Right atrium auricular region (tissue), 2 donors: ENCODE measurements at regions not wholly inside any gene's neighbourhood (a gene's known extent, or its start where the extent isn't known, plus 50 kb on each side); places are given as distances from the start of the nearest gene placed in this dataset.

ENCODE experiments used
- DNase-seq: peaks from one replicate; pipeline ENCODE4 v3.0.0-alpha.2; 2019; ENCODE audit warnings: low spot score
- H3K27ac ChIP-seq, 2 donors: fragments of 200-600 bp; sonication (generic); 1 replicate in 1 of 2; 2 replicates in 1 of 2; pipeline ENCODE4 v1.5.1; 2016 to 2019
- H3K27me3 ChIP-seq, 2 donors: fragments of 200-600 bp; sonication (generic); one replicate each; pipeline versions ENCODE4 v1.5.1 to v1.6.0; 2017 to 2019
- H3K36me3 ChIP-seq: fragments of 200-600 bp; sonication (generic); one replicate; pipeline ENCODE4 v1.5.1; 2016
- H3K4me1 ChIP-seq, 2 donors: fragments of 200-600 bp; sonication (generic); one replicate each; pipeline versions ENCODE4 v1.5.1 to v1.6.0; 2017 to 2019
- H3K4me3 ChIP-seq, 2 donors: fragments of 200-600 bp; sonication (generic); 1 replicate in 1 of 2; 2 replicates in 1 of 2; pipeline ENCODE4 v1.5.1; 2017 to 2019; ENCODE audit warnings: mild to moderate bottlenecking in 1 of 2, moderate library complexity in 1 of 2
- H3K9me3 ChIP-seq, 2 donors: fragments of 200-600 bp; sonication (generic); one replicate each; pipeline ENCODE4 v1.5.1; 2019
- TF ChIP-seq, protein P1 (sequence below), 2 donors: fragments of 200-600 bp; sonication (generic); IDR thresholded peaks; one replicate each; pipeline ENCODE4 v1.5.1; 2019; ENCODE audit warnings: antibody characterized with exemption in 2 of 2

DNA sequence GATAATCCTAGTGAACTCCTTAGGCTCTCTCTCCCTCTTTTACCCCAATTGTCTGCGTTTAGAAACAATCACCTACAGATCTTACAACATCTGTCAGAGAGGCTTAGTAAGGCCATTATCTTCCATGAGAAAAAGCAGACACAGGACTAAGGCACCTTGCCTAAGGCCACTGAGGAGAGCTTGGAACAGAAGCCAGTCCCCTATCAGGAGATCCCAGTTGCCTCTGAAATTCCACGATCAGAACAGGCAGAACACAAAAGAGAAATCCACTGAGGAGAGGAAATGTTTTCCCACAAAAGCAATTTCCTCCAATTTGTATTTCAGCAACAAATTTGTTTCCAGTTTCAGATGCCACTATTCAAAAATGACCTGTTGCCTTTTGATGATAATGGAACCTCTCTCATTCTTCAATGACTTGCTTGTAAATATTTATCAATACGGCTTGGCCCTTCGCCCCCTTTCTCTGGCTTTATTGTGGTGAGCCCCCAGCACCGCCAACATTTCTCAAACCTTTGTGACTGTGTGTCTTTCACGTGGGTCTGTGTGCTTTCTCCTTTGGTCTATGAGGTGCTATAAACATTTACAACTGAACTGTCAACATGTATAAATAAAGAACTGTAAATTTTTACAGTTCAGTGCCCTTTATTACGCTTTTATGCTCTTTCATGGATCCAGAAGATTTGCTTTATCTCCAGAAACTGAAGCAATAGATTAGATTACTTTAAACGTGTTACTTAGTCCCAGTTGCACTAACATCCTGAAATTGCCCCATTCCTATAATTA is 187.8 kb upstream of the PHACTR1 start:
- H3K27ac ChIP-seq = peak overlapping the region in 1 of 2 donors; percentile 41
- H3K36me3 ChIP-seq = no peaks in the 10 kb centered on the region
- H3K27me3 ChIP-seq = no peaks in the 10 kb centered on the region
- peaks cover 0 to 9% of the 10 kb centered on the region in 2 donors for H3K4me1 ChIP-seq
- TF ChIP-seq, protein P1, sequence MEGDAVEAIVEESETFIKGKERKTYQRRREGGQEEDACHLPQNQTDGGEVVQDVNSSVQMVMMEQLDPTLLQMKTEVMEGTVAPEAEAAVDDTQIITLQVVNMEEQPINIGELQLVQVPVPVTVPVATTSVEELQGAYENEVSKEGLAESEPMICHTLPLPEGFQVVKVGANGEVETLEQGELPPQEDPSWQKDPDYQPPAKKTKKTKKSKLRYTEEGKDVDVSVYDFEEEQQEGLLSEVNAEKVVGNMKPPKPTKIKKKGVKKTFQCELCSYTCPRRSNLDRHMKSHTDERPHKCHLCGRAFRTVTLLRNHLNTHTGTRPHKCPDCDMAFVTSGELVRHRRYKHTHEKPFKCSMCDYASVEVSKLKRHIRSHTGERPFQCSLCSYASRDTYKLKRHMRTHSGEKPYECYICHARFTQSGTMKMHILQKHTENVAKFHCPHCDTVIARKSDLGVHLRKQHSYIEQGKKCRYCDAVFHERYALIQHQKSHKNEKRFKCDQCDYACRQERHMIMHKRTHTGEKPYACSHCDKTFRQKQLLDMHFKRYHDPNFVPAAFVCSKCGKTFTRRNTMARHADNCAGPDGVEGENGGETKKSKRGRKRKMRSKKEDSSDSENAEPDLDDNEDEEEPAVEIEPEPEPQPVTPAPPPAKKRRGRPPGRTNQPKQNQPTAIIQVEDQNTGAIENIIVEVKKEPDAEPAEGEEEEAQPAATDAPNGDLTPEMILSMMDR (IDR thresholded peaks at IDR 0.05) = no peak
- DNase-seq = no peak
- H3K4me3 ChIP-seq = no peak overlapping the region
- peaks cover 0 to 11% of the 10 kb centered on the region in 2 donors for H3K9me3 ChIP-seq

DNA sequence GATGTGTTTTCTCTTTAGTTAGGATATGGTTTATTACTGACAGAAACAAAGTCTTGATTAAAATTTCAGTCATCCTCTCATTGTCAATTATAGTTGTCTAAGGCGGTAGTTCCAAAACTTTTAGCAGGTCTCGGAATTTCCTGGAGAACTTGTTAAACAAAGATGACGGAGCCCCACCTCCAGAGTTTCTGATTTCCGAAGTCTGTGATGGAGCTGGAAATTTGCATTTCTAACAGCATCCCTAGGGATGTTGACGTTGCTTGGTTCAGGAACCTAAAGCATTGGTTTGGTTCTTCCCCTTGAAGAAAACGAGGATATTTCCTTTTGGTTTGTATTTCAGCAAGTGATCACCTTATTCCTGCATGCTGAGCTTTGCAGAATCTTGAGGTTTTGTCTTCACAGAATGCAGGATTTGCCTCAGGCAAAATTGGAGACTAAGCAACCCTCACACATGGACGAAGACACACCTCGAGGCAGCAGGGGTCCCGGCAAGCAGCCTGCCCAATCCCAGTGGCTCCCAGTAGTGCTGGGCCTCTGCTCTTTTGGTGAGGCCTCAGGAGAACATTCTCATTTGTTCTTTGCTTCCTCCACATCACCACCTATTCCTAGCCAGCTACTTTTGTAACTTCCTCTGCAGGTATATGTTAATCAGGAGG is 187.1 kb upstream of the PHACTR1 start:
- Histone ChIP-seq H3K4me1 (peaks cover 0 to 9% of the 10 kb centered on the region in 2 donors), H3K4me3 (no peak overlapping the region), H3K9me3 (peaks cover 0 to 7% of the 10 kb centered on the region in 2 donors), H3K27me3 (no peaks in the 10 kb centered on the region), H3K36me3 (no peaks in the 10 kb centered on the region), H3K27ac (no peak overlapping the region)
- DNase-seq = no peak
- TF ChIP-seq, protein P1 (IDR thresholded peaks at IDR 0.05) = no peak

DNA sequence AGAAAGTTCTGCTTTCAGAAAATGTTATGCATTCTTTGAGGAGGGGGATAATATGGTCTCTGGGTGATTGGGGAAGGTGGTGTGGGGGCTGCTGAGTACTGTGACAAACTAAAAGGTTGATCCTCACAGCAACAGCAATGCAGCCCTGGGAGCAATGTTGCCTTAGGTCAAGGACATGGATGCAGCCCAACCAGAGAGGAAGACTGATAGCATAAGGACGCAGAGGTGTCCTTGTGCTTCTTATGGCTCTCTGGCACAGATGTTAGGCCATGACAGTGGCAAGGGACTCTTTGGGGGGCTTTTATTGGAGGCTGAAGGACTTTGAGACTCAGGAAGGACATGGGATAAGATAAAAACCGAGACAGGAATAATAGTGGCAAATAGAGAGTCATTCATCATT is 186.2 kb upstream of the PHACTR1 start:
- H3K4me3 ChIP-seq = no peak overlapping the region
- no peak for DNase-seq
- peaks cover 0 to 9% of the 10 kb centered on the region in 2 donors for H3K4me1 ChIP-seq
- H3K27me3 ChIP-seq = no peaks in the 10 kb centered on the region
- H3K27ac ChIP-seq = no peak overlapping the region
- H3K36me3 ChIP-seq = no peaks in the 10 kb centered on the region
- TF ChIP-seq, protein P1 (IDR thresholded peaks at IDR 0.05) = no peak
- no peaks in the 10 kb centered on the region for H3K9me3 ChIP-seq

DNA sequence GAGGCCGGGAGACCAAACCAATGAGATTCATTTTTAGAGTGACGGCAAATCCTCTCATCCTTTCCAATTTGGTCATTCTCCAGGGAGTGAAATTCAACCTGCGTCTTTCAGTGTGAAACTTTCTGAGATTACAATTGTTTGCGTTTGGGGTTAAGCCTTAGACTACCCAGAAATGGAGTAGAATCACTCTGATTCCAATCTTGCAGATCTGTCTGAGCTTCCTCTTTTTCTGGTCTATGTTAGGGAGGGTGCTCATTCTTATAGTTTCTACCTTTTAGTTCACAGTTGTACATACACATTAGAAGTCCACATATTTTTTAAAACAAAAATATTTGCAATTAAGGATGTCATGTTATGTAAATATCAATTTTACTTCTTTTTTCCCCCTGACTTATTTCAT is 183.0 kb upstream of the PHACTR1 start:
- TF ChIP-seq, protein P1 (IDR thresholded peaks at IDR 0.05) = no peak
- Histone ChIP-seq H3K27me3 (no peaks in the 10 kb centered on the region), H3K9me3 (no peaks in the 10 kb centered on the region), H3K36me3 (no peaks in the 10 kb centered on the region), H3K4me1 (peaks cover 0 to 4% of the 10 kb centered on the region in 2 donors), H3K27ac (no peak overlapping the region), H3K4me3 (no peak overlapping the region)
- no peak for DNase-seq

DNA sequence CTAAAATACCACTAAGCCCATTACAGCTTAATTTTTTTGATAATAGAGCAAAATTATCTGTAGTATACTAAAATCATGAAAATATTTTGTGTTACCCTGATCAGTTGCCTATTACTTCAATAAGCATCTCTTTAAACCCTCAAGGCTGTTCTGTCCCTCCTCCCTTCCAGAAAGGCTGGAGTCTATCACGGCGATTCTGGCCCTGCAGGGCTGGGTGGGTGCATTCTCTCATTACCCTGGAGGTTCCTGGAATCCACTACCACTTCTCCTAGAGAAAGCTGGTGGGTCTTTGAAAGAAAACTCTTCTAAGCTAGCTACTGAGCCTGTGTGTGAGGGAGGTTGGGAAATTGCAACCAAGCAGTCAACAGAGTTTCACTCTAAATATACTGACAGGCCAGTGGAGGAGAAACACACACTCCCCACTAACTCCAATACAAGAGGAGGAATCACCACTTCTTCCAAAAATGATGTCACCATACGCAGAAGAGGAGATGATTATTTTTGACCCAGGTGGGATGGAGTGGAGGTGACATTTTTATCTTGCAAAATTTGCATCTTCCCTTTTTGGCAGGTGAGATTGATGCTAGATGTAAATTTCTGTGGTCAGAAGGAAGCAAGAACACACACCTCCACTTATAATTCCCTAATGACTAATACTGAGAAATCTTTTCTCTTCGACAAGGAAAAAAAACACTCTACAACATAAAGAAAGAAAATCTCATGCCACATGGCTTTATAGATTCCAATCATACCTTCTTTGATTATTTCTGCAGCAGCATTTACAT is 182.3 kb upstream of the PHACTR1 start:
- no peaks in the 10 kb centered on the region for H3K36me3 ChIP-seq
- no peaks in the 10 kb centered on the region for H3K27me3 ChIP-seq
- no peak overlapping the region for H3K27ac ChIP-seq
- DNase-seq = no peak
- no peak overlapping the region for H3K4me3 ChIP-seq
- no peaks in the 10 kb centered on the region for H3K9me3 ChIP-seq
- no peaks in the 10 kb centered on the region for H3K4me1 ChIP-seq
- TF ChIP-seq, protein P1 (IDR thresholded peaks at IDR 0.05) = no peak
